Central memory CD8-positive, alpha-beta T cell (primary cell): ENCODE measurements at regions not wholly inside any gene's neighbourhood (a gene's known extent, or its start where the extent isn't known, plus 50 kb on each side); places are given as distances from the start of the nearest gene placed in this dataset.
"Not testable (repeated sequence)": the region's sequence is repeated elsewhere in the genome, so short reads cannot be mapped to it uniquely, and the experiment has no call there.

Source experiments
- ATAC-seq: fragments of 150-1000 bp; cut with Tn5 transposase; replicated peaks from 2 replicates; pipeline ENCODE4 v1.10.0; 2022; ENCODE audit warnings: mild to moderate bottlenecking, moderate FRiP score, moderate number of reproducible peaks; ENCODE audit not compliant: poor library complexity, severe bottlenecking; ENCODE audit errors: extremely low read depth
- DNase-seq, 2 donors: peaks; one replicate each; pipeline ENCODE4 v3.0.0; 2021; ENCODE audit warnings: low spot score in 2 of 2
- H3K27ac Mint-ChIP-seq: one replicate; pipeline ENCODE4 v1.8.0; 2022; ENCODE audit warnings: low read depth, mild to moderate bottlenecking, moderate library complexity, mixed read lengths
- H3K27me3 Mint-ChIP-seq: one replicate; pipeline ENCODE4 v1.8.0; 2022; ENCODE audit warnings: mixed read lengths
- H3K36me3 Mint-ChIP-seq: one replicate; pipeline ENCODE4 v1.8.0; 2022; ENCODE audit warnings: mild to moderate bottlenecking, moderate library complexity, mixed read lengths; ENCODE audit not compliant: insufficient read depth
- H3K4me1 Mint-ChIP-seq: one replicate; pipeline ENCODE4 v1.8.0; 2022; ENCODE audit warnings: mixed read lengths
- H3K4me3 Mint-ChIP-seq: one replicate; pipeline ENCODE4 v1.8.0; 2022; ENCODE audit warnings: mild to moderate bottlenecking, moderate library complexity, mixed read lengths
- H3K9me3 Mint-ChIP-seq: one replicate; pipeline ENCODE4 v1.8.0; 2022; ENCODE audit warnings: mixed read lengths

DNA sequence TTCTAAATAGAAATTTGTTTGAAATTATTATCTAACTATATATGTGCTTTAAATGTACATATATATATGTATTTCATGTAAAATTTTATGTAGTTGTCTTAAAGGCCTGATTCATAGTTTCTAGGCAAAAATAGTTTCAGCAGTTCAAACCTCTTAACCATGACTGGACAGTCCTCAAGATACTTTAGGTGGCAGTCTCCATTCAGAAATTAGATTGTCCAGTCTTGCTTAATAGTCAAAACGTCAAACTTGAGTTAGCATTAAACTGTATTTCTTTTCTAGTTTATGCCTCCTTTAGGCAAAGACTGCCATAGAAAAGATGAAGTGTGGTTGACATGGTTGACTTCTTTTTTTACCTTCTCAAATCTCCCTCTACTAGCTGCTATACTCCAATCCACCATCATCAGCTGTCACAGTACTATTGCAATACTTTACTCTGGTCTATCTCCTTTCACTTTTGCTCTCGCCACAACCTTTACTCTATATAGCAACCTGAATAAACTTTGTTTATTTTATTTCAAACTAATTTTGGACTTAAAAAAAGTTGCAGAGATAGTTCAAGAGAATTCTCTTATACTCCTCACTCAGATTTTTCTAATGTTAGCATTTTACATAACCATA is 395.6 kb upstream of the DIPK2B start:
- no peaks in the 10 kb centered on the region for H3K9me3 Mint-ChIP-seq
- DNase-seq = no peak
- no peak overlapping the region for H3K4me3 Mint-ChIP-seq
- no peaks in the 10 kb centered on the region for H3K4me1 Mint-ChIP-seq
- no peak for ATAC-seq
- no peak overlapping the region for H3K27ac Mint-ChIP-seq
- H3K27me3 Mint-ChIP-seq = no peaks in the 10 kb centered on the region
- no peaks in the 10 kb centered on the region for H3K36me3 Mint-ChIP-seq

DNA sequence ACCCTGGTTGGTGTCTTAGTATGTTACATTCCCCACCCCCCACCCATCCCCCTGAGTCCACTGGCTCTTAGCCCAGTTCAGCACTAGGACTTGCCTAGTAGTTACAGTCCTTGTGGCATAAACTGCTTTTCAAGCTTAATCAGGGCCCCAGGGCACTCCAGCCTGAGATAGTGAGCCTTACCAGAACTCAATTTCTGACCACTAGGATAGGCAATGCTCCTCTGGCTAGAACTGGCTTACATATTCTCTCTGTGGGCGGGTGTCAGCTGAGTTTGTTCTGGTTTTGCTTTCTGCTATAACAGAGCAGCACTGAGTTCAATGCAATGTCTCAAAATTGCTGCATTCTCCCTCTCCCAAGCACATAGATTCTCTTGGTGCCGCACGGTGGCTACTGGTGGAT is 391.4 kb upstream of the DIPK2B start:
- no peaks in the 10 kb centered on the region for H3K9me3 Mint-ChIP-seq
- no peaks in the 10 kb centered on the region for H3K36me3 Mint-ChIP-seq
- no peak overlapping the region for H3K4me3 Mint-ChIP-seq
- no peak for DNase-seq
- no peak for ATAC-seq
- H3K4me1 Mint-ChIP-seq = no peaks in the 10 kb centered on the region
- no peak overlapping the region for H3K27ac Mint-ChIP-seq
- no peaks in the 10 kb centered on the region for H3K27me3 Mint-ChIP-seq

DNA sequence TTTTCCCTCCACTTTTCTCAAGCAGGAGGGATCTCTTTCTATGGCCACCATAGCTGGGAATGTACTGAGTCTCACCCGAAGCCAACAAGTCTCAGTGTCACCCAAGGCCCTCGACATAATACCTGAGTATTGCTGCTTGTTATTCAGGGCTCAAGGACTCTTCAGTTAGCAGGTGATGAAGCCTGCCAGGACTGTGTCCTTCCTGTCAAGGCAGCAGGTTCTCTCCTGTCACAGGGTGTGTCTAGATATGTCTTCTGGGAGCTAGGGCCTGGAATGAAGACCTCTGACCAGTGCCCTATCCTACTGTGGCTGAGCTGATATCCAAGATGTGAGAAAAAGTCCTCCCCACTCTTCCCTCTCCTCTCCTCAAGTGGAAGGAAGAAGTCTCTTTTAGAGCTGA is 391.0 kb upstream of the DIPK2B start:
- no peak for ATAC-seq
- Mint-ChIP-seq H3K9me3 (no peaks in the 10 kb centered on the region), H3K4me3 (no peak overlapping the region), H3K36me3 (no peaks in the 10 kb centered on the region), H3K27me3 (no peaks in the 10 kb centered on the region), H3K4me1 (no peaks in the 10 kb centered on the region), H3K27ac (no peak overlapping the region)
- DNase-seq = no peak

DNA sequence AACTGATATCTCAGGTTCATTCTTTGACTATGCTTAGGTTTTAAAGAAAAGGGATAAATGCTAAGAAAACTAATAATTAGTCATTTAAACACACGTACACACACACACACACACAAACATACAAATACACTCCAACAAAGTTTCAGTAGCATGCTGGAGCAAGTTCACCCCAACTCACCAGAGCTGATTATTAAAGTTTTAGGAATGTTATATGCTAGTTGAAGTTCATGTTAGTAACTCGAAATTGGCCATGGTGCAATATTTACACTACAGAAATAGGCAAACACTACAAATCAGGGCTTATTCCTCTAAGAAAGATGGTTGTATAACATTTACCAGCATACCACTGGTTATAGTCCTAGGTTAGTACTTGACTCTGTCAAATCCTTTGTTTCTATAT is 384.0 kb upstream of the DIPK2B start:
- DNase-seq = no peak
- peaks cover 11% of the 10 kb centered on the region for H3K9me3 Mint-ChIP-seq
- no peak for ATAC-seq
- no peaks in the 10 kb centered on the region for H3K27me3 Mint-ChIP-seq
- no peaks in the 10 kb centered on the region for H3K4me1 Mint-ChIP-seq
- H3K27ac Mint-ChIP-seq = no peak overlapping the region
- H3K36me3 Mint-ChIP-seq = no peaks in the 10 kb centered on the region
- H3K4me3 Mint-ChIP-seq = no peak overlapping the region

DNA sequence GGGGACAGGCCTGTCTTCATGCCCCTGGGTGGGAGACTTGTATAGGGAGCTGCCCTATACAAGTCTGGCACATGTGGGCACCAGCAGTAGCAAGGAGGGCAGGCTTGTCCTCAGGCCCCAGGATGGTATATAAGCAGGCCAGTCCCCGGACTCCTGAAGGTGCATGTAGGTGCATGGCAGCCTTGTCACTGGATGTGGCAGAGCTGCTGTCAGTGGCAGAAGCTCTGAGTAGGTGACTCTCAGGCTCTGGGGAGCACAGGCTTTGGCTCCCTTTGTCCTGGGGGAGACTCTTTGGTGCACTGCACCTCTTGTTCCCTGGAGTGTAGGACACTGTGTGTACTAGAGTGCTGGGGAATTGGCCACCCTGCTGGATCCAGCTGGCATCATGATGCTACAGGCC is 376.7 kb upstream of the DIPK2B start:
- H3K27me3 Mint-ChIP-seq = no peaks in the 10 kb centered on the region
- no peak overlapping the region for H3K27ac Mint-ChIP-seq
- no peaks in the 10 kb centered on the region for H3K4me1 Mint-ChIP-seq
- DNase-seq = no peak
- no peaks in the 10 kb centered on the region for H3K36me3 Mint-ChIP-seq
- peaks cover 19% of the 10 kb centered on the region for H3K9me3 Mint-ChIP-seq
- no peak for ATAC-seq
- H3K4me3 Mint-ChIP-seq = no peak overlapping the region

DNA sequence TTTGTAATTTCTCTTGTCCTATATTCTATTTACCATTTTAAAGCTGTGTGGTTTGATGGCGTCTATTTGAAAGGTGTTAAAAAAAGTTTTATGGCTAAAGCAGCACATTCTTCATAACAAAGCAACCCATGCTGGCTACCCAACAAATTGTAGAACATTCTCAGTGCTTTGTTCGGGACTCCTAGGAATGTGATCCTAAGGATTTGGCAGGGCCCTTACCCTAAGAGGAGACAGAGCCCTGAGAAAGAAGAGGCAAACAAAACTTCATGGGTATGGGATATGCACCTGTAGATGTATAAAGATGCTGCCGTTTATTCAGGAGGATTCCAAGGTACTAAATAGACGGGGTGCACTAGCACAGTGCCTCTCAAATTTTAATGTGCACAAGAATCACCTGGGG is 370.8 kb upstream of the DIPK2B start:
- Mint-ChIP-seq H3K36me3 (no peaks in the 10 kb centered on the region), H3K27me3 (no peaks in the 10 kb centered on the region), H3K27ac (peak overlapping the region; percentile 46), H3K4me1 (no peaks in the 10 kb centered on the region), H3K9me3 (no peaks in the 10 kb centered on the region), H3K4me3 (no peak overlapping the region)
- no peak for DNase-seq
- no peak for ATAC-seq

DNA sequence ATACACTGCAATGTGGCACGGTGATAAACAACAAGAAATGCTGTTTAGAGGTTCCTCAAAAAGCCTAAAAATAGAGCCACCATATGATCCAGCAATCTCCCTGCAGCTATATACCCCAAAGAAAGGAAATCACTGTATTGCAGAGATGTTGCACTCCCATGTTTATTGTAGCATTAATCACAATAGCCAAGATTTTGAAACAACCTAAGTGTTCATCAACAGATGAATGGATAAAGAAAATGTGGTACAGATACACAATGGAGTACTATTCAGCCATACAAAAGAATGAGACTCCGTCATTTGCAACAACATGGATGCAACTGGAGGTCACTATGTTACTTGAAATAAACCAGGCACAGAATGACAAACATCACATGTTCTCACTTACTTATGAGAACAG is 365.8 kb upstream of the DIPK2B start:
- no peak overlapping the region for H3K4me3 Mint-ChIP-seq
- H3K27me3 Mint-ChIP-seq = peaks cover 6% of the 10 kb centered on the region
- H3K9me3 Mint-ChIP-seq = no peaks in the 10 kb centered on the region
- H3K36me3 Mint-ChIP-seq = no peaks in the 10 kb centered on the region
- no peak for DNase-seq
- H3K27ac Mint-ChIP-seq = no peak overlapping the region
- no peak for ATAC-seq
- no peaks in the 10 kb centered on the region for H3K4me1 Mint-ChIP-seq

DNA sequence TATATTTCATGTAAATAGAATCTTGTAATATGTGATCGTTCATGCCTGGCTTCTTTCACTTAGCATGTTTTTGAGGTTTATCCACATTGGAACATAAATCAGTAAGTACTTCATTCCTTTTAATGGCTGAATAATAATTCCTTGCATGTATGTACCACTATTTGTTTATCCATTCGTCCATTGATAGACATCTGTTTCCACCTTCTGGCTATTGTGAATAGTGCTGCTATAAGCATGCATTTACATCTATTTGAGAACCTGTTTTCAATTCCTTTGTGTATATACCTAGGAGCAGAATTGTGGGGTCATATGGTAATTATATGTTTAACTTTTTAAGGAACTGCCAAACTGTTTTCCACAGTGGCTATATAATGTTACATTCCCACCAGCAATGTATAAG is 356.7 kb upstream of the DIPK2B start:
- H3K27ac Mint-ChIP-seq = no peak overlapping the region
- no peak overlapping the region for H3K4me3 Mint-ChIP-seq
- H3K9me3 Mint-ChIP-seq = peaks cover 5% of the 10 kb centered on the region
- peaks cover 12% of the 10 kb centered on the region for H3K27me3 Mint-ChIP-seq
- H3K36me3 Mint-ChIP-seq = no peaks in the 10 kb centered on the region
- DNase-seq (no peak), ATAC-seq (no peak)
- no peaks in the 10 kb centered on the region for H3K4me1 Mint-ChIP-seq

DNA sequence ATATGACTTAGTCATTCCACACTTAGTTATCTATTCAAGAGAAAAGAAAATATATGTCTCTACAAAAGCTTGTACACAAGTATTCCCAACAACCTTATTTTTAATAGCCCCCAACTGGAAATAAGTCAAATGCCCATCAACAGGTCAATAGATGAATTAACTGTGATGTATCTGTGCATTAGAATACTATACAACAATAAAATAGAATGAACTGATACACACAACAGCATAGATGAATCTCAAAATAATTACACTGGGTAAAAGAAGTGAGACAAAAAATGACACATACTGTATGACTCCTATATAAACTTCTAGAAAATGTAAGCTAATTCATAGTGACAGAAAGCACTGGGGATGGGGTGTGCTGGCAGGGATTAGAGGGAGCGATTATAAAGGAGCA is 354.1 kb upstream of the DIPK2B start:
- Mint-ChIP-seq H3K36me3 (no peaks in the 10 kb centered on the region), H3K4me1 (no peaks in the 10 kb centered on the region), H3K9me3 (no peaks in the 10 kb centered on the region), H3K4me3 (no peak overlapping the region), H3K27ac (no peak overlapping the region), H3K27me3 (no peaks in the 10 kb centered on the region)
- no peak for DNase-seq
- no peak for ATAC-seq

DNA sequence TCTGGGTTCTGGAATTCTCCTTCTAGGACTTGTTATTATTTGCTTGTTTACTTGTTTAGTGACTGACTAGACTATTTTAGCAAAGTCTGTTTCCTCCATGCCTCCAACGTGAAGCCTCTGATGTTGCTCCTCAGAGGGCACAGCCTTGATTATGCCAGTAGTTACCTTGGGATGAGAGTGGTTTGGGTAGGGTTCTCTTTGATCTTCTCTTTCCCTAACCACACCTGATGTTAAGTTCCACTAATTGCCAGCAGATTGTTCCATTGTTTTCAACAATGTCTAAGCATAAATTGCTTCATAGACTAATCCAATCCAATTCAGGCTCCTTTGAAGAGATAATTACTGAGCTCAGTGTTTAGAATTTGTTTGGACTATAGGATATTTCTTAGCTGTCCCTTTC is 352.7 kb upstream of the DIPK2B start:
- no peaks in the 10 kb centered on the region for H3K36me3 Mint-ChIP-seq
- no peaks in the 10 kb centered on the region for H3K9me3 Mint-ChIP-seq
- H3K27ac Mint-ChIP-seq = no peak overlapping the region
- ATAC-seq = no peak
- no peaks in the 10 kb centered on the region for H3K27me3 Mint-ChIP-seq
- no peak for DNase-seq
- no peak overlapping the region for H3K4me3 Mint-ChIP-seq
- no peaks in the 10 kb centered on the region for H3K4me1 Mint-ChIP-seq

DNA sequence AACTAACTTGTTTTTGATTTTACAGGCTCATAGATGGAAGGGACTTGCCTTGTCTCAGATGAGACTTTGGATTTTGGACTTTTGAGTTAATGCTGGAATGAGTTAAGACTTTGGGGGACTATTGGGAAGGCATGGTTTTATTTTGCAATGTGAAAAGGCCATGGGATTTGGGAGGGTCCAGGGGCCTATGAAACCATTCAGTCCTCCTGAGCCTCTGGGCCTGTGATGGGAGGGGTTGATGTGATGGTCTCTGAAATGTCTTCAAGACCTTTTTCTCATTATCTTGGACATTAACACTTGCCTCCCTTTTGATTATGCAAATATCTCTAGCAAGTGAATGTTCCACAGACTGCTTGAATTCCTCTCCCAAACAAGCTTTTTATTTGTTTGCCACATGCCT is 346.0 kb upstream of the DIPK2B start:
- not testable (repeated sequence) for ATAC-seq

DNA sequence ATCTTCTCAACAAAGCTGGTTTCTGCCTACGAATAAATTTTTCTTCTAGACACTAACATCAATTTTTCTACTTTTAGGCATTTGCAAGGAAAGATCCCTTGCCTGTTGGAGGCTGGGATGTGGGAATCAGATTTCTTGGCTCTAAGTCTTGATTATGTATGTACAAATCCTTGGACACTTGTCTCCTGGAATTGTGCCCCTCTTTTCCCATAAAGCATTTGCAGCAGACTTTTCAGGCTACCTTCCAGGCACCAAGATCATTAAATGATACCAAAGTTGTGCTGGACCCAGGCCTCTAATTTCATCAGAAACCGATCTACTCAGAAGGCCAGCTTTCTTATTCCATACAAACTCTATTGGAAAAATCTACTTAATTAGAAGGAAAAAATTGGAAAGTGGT is 339.5 kb upstream of the DIPK2B start:
- DNase-seq (no peak), ATAC-seq (no peak)
- no peaks in the 10 kb centered on the region for H3K4me1 Mint-ChIP-seq
- H3K27ac Mint-ChIP-seq = no peak overlapping the region
- peaks cover 2% of the 10 kb centered on the region for H3K36me3 Mint-ChIP-seq
- H3K27me3 Mint-ChIP-seq = no peaks in the 10 kb centered on the region
- no peaks in the 10 kb centered on the region for H3K9me3 Mint-ChIP-seq
- no peak overlapping the region for H3K4me3 Mint-ChIP-seq

More for the DNA sequence above, 346.0 kb upstream of the DIPK2B start:
- DNase-seq, H3K4me3 Mint-ChIP-seq, H3K36me3 Mint-ChIP-seq, H3K9me3 Mint-ChIP-seq, H3K4me1 Mint-ChIP-seq, H3K27me3 Mint-ChIP-seq, H3K27ac Mint-ChIP-seq: not testable (repeated sequence)

DNA sequence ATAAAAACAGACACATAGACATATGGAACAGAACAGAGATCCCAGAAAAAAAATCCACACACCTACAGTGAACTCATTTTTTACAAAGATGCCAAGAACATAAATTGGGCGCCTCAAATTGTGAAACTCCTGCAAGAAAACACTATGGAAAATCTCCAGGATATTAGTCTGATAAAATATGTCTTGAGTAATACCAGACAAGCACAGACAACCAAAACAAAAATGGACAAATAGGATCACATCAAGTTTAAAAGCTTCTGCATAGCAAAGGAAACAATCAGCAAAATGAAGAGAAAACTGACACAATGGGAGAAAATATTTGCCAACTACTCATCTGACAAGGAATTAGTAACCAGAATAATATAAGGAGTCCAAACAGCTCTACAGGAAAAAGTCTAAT is 337.3 kb upstream of the DIPK2B start:
- Mint-ChIP-seq H3K4me1 (no peaks in the 10 kb centered on the region), H3K9me3 (no peaks in the 10 kb centered on the region), H3K36me3 (peaks cover 2% of the 10 kb centered on the region), H3K27ac (no peak overlapping the region), H3K27me3 (peaks cover 15% of the 10 kb centered on the region), H3K4me3 (no peak overlapping the region)
- ATAC-seq = no peak
- no peak for DNase-seq

DNA sequence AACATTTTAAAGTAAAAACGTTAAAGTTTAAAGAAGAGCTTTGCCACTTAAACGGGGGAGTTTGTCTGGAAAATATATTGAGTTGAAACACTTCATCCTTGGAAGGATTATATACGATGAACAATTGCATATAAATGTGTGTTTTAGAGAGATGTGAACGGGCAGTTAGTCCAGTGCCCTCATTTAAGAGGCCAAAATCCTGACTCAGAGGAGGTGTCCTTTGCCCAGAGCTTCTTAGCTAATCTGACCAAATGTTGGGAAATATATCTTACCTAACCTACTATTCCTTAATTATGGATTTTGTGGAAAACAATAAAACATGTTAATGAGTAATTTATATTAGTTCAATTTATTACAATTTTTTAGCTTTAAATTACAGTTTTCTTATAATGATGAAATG is 327.2 kb upstream of the DIPK2B start:
- Mint-ChIP-seq H3K27me3 (peaks cover under 1% of the 10 kb centered on the region), H3K36me3 (no peaks in the 10 kb centered on the region), H3K4me3 (no peak overlapping the region), H3K9me3 (no peaks in the 10 kb centered on the region), H3K27ac (no peak overlapping the region), H3K4me1 (no peaks in the 10 kb centered on the region)
- ATAC-seq = no peak
- DNase-seq = no peak
